ENCODE measurements at regions not wholly inside any gene's neighbourhood (a gene's known extent, or its start where the extent isn't known, plus 50 kb on each side); places are given as distances from the start of the nearest gene placed in this dataset.

DNA sequence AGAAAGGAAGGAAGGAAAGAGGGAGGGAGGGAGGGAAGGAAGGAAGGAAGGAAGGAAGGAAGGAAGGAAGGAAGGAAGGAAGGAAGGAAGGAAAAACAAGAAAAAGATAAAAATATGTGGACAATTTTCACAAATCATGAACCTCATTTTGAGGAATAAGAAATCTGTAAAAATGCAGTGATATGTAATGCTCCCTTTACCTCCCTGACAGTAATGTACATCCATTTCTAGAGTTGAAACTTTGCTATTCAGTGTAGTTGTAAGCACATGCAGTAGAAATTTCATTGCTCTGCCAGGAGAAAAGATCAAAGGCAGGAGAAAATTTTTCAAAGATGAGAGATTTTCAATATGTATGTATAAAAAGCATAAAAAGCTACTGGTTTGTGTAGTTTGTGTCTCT, 189.5 kb upstream of the MYO3A start:
- no peak overlapping the region for H3K4me3 Mint-ChIP-seq
- Histone ChIP-seq H3K9me3 (ENCODE audit: control insufficient read depth, low read length) (no peaks in the 10 kb centered on the region), H3K27me3 (ENCODE audit: control insufficient read depth, insufficient read depth, low read length, poor library complexity, severe bottlenecking) (no peaks in the 10 kb centered on the region), H3K4me1 (ENCODE audit: control insufficient read depth, insufficient read depth, low read length) (no peaks in the 10 kb centered on the region), H3K4me3 (ENCODE audit: low read length) (no peak overlapping the region), H3K9ac (ENCODE audit: extremely low read depth, low read length, poor library complexity, severe bottlenecking) (no peak overlapping the region), H3K27ac (ENCODE audit: low read depth, low read length) (no peak overlapping the region), H3K36me3 (ENCODE audit: control insufficient read depth, insufficient read depth, low read length) (no peaks in the 10 kb centered on the region)
- peaks cover 15% of the 10 kb centered on the region for H3K4me1 Mint-ChIP-seq
- no peaks in the 10 kb centered on the region for H3K36me3 Mint-ChIP-seq (ENCODE audit: low read depth)
- no peak for DNase-seq
- H3K27ac Mint-ChIP-seq = no peak overlapping the region
- no peaks in the 10 kb centered on the region for H3K9me3 Mint-ChIP-seq
- no peaks in the 10 kb centered on the region for H3K27me3 Mint-ChIP-seq (ENCODE audit: insufficient read depth)
- TF ChIP-seq, protein P1, sequence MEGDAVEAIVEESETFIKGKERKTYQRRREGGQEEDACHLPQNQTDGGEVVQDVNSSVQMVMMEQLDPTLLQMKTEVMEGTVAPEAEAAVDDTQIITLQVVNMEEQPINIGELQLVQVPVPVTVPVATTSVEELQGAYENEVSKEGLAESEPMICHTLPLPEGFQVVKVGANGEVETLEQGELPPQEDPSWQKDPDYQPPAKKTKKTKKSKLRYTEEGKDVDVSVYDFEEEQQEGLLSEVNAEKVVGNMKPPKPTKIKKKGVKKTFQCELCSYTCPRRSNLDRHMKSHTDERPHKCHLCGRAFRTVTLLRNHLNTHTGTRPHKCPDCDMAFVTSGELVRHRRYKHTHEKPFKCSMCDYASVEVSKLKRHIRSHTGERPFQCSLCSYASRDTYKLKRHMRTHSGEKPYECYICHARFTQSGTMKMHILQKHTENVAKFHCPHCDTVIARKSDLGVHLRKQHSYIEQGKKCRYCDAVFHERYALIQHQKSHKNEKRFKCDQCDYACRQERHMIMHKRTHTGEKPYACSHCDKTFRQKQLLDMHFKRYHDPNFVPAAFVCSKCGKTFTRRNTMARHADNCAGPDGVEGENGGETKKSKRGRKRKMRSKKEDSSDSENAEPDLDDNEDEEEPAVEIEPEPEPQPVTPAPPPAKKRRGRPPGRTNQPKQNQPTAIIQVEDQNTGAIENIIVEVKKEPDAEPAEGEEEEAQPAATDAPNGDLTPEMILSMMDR (conservative IDR thresholded peaks at IDR 0.05) = no peak

DNA sequence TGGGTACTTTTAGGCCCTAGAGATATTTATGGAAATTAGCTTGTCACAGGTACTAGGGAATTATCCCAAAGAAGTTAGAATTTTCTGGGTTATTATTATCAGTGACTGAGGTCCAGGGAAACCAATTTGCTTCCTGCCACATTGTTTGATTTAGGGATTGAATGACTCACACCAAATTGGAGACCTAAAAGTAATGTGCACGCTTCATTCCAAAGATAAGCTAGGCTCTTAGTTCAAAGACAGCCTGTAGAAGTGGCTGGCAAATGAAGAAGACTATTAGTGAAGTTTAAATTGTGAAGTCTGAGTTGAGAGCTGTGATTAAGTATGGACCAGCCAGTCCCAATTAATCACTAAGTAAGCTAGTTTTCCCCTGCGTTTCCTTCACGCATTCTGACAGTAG, 188.1 kb upstream of the MYO3A start:
- Histone ChIP-seq H3K27ac (ENCODE audit: low read depth, low read length) (no peak overlapping the region), H3K9ac (ENCODE audit: extremely low read depth, low read length, poor library complexity, severe bottlenecking) (no peak overlapping the region), H3K36me3 (ENCODE audit: control insufficient read depth, insufficient read depth, low read length) (no peaks in the 10 kb centered on the region), H3K4me3 (ENCODE audit: low read length) (no peak overlapping the region), H3K4me1 (ENCODE audit: control insufficient read depth, insufficient read depth, low read length) (no peaks in the 10 kb centered on the region), H3K27me3 (ENCODE audit: control insufficient read depth, insufficient read depth, low read length, poor library complexity, severe bottlenecking) (no peaks in the 10 kb centered on the region), H3K9me3 (ENCODE audit: control insufficient read depth, low read length) (no peaks in the 10 kb centered on the region)
- Mint-ChIP-seq H3K27ac (no peak overlapping the region), H3K4me3 (no peak overlapping the region), H3K36me3 (ENCODE audit: low read depth) (no peaks in the 10 kb centered on the region), H3K9me3 (no peaks in the 10 kb centered on the region), H3K4me1 (peaks cover 15% of the 10 kb centered on the region), H3K27me3 (ENCODE audit: insufficient read depth) (no peaks in the 10 kb centered on the region)
- DNase-seq = no peak
- WGBS, 2 experiments (ENCODE audit: insufficient coverage in 1 of 2, insufficient read length in 1 of 2) = 65 to 77% methylated on average over 2 to 3 of the region's 3 CpGs
- TF ChIP-seq, protein P1 (conservative IDR thresholded peaks at IDR 0.05) = no peak

DNA sequence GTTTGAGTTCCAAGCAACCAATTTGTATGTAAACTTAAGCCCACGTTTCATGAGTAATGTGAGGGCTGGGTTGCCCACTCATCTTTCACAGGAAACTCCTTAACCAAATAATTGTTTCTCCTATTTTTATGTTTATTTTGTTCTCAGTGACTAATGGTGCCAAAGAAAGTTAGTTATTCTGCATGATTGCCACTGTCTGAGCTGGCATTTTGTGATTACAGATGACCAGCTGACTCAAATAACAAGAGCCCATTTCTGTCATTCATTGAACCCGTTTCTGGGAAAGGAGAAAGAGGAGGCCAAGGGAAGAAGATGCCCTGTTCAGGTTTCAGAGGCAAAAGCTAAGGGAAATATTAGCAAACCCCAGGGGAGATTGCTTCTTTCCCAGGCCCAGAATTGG, 186.9 kb upstream of the MYO3A start:
- H3K27ac ChIP-seq (ENCODE audit: low read depth, low read length) = no peak overlapping the region
- Mint-ChIP-seq H3K27ac (no peak overlapping the region), H3K4me1 (peaks cover 15% of the 10 kb centered on the region), H3K27me3 (ENCODE audit: insufficient read depth) (no peaks in the 10 kb centered on the region), H3K9me3 (no peaks in the 10 kb centered on the region), H3K4me3 (no peak overlapping the region), H3K36me3 (ENCODE audit: low read depth) (no peaks in the 10 kb centered on the region)
- H3K36me3 ChIP-seq (ENCODE audit: control insufficient read depth, insufficient read depth, low read length) = no peaks in the 10 kb centered on the region
- no peaks in the 10 kb centered on the region for H3K4me1 ChIP-seq (ENCODE audit: control insufficient read depth, insufficient read depth, low read length)
- no peaks in the 10 kb centered on the region for H3K9me3 ChIP-seq (ENCODE audit: control insufficient read depth, low read length)
- H3K27me3 ChIP-seq (ENCODE audit: control insufficient read depth, insufficient read depth, low read length, poor library complexity, severe bottlenecking) = no peaks in the 10 kb centered on the region
- 71 to 83% methylated on average over 1 to 2 of the region's 2 CpGs for WGBS, 2 experiments (ENCODE audit: insufficient coverage in 1 of 2, insufficient read length in 1 of 2)
- no peak overlapping the region for H3K4me3 ChIP-seq (ENCODE audit: low read length)
- TF ChIP-seq, protein P1 (conservative IDR thresholded peaks at IDR 0.05) = no peak
- no peak for DNase-seq
- H3K9ac ChIP-seq (ENCODE audit: extremely low read depth, low read length, poor library complexity, severe bottlenecking) = no peak overlapping the region

Measured in endodermal cell (in vitro differentiated cells).